ENCODE measurements at regions not wholly inside any gene's neighbourhood (a gene's known extent, or its start where the extent isn't known, plus 50 kb on each side); places are given as distances from the start of the nearest gene placed in this dataset.

DNA sequence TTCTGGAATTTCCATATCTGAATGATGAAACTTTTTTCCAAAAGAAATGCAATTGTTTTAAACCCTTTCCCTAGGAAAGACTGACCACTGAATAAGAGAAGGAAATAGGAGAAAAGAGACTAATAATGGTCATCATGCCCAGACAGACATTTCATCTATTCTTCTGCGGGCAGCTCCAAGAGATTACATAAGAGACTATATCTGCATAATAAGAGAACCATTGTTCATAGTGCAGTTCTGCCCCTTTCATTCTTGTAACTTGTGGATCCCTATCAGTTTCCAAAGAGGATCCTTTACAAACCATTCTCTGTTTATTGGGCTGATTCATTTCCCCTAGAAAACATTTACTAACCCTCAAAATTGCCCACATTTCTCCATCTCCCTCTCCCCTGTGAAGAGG lies 197.8 kb downstream of the FSCB start (continued):
- TF ChIP-seq ZNF83 (CRISPR knock-in tag; IDR thresholded peaks at IDR 0.05; ENCODE audit: borderline replicate concordance) (no peak), ZNF121 (CRISPR knock-in tag; IDR thresholded peaks at IDR 0.05) (no peak), U2AF2 (IDR thresholded peaks at IDR 0.05; ENCODE audit: low read depth, low read length) (no peak), KMT2B (CRISPR knock-in tag; IDR thresholded peaks at IDR 0.05) (no peak)

DNA sequence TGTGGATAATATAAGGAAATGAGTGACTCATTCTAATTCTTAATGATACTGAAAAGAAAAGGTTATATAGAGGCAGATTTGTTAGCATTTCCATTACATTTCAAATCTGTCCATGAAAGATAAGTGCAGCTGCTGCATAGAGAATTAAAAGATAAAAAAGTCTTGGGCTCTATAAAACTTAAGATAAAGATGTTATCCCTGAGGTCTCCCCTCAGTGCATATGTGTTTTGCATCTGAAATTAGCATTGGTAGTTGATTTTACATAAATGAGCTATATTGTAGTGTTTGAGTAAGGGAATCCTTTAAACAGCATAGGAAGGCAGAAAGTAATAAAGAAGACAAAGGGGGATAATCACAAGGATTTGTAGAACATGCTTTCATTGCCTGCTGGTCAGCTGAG lies 206.2 kb downstream of the FSCB start:
- Histone ChIP-seq H3K4me2 (ENCODE audit: low read depth, low read length) (no peak overlapping the region), H3K79me2 (ENCODE audit: insufficient read depth, low read length) (no peaks in the 10 kb centered on the region), H2AFZ (ENCODE audit: low read length) (no peak overlapping the region), H3K9ac (ENCODE audit: insufficient read depth, low read depth, low read length) (no peak overlapping the region), H3K27me3 (ENCODE audit: control insufficient read depth in 1 of 2, insufficient read depth in 2 of 2, low read length in 2 of 2) (no peaks in the 10 kb centered on the region; a peak in 1 of 5 replicates), H3K27ac (ENCODE audit: extremely low read length, insufficient read depth, low read length) (no peak overlapping the region), H4K20me1 (ENCODE audit: insufficient read depth, low read length) (no peaks in the 10 kb centered on the region), H3K4me3 (replicated peaks in 1 of 3; ENCODE audit: insufficient read depth in 1 of 3, low read depth in 2 of 3, low read length in 3 of 3) (no peak overlapping the region), H3K36me3 (replicated peaks in 1 of 2; ENCODE audit: control insufficient read depth in 1 of 2, insufficient read depth in 2 of 2, low read length in 2 of 2) (no peaks in the 10 kb centered on the region), H3K9me3 (ENCODE audit: low read length) (peaks cover 34% of the 10 kb centered on the region), H3K4me1 (ENCODE audit: insufficient read depth, low read length) (no peaks in the 10 kb centered on the region)
- no peak for ATAC-seq
- no TSS peak for BruUV-seq (replicated peaks)
- in situ Hi-C loops (cut with HindIII; ENCODE audit: extremely low pct_ligation_motif_present, low pct_unique_long_range_greater_than_20kb) = no loop called here
- no peak for FAIRE-seq
- ChIA-PET CTCF (ENCODE audit: low intra/inter-chr PET ratio, low total read pairs) (no interaction called here), POLR2A (no interaction called here)
- no peak for DNase-seq (ENCODE audit: low spot score)
- intact Hi-C loops (cut with micrococcal nuclease; ENCODE audit: unreplicated experiment) = no loop called here
- TF ChIP-seq, protein P1, sequence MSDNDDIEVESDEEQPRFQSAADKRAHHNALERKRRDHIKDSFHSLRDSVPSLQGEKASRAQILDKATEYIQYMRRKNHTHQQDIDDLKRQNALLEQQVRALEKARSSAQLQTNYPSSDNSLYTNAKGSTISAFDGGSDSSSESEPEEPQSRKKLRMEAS (IDR thresholded peaks at IDR 0.05) = no peak
- TF ChIP-seq MBD4 (IDR thresholded peaks at IDR 0.05; ENCODE audit: borderline replicate concordance, low read length) = no peak
- no peak for TF ChIP-seq HMGXB3 (CRISPR knock-in tag; IDR thresholded peaks at IDR 0.05; ENCODE audit: borderline replicate concordance)
- TF ChIP-seq ZNF724P (CRISPR knock-in tag; IDR thresholded peaks at IDR 0.05; ENCODE audit: borderline replicate concordance) = no peak
- TF ChIP-seq, protein P2, sequence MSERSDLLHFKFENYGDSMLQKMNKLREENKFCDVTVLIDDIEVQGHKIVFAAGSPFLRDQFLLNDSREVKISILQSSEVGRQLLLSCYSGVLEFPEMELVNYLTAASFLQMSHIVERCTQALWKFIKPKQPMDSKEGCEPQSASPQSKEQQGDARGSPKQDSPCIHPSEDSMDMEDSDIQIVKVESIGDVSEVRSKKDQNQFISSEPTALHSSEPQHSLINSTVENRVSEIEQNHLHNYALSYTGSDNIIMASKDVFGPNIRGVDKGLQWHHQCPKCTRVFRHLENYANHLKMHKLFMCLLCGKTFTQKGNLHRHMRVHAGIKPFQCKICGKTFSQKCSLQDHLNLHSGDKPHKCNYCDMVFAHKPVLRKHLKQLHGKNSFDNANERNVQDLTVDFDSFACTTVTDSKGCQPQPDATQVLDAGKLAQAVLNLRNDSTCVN (CRISPR knock-in tag; IDR thresholded peaks at IDR 0.05; ENCODE audit: borderline replicate concordance) = no peak
- no peak for TF ChIP-seq ZNF75D (CRISPR knock-in tag; IDR thresholded peaks at IDR 0.05; ENCODE audit: borderline replicate concordance)
- TF ChIP-seq PRDM15 (CRISPR knock-in tag; IDR thresholded peaks at IDR 0.05) = no peak
- TF ChIP-seq ARID3A (IDR thresholded peaks at IDR 0.05; ENCODE audit: low read depth, low read length) = no peak
- no peak for TF ChIP-seq ZNF781 (CRISPR knock-in tag; IDR thresholded peaks at IDR 0.05; ENCODE audit: borderline replicate concordance, not compliant biosample characterization)
